ENCODE measurements at regions not wholly inside any gene's neighbourhood (a gene's known extent, or its start where the extent isn't known, plus 50 kb on each side); places are given as distances from the start of the nearest gene placed in this dataset.
"Not testable (repeated sequence)": the region's sequence is repeated elsewhere in the genome, so short reads cannot be mapped to it uniquely, and the experiment has no call there.

DNA sequence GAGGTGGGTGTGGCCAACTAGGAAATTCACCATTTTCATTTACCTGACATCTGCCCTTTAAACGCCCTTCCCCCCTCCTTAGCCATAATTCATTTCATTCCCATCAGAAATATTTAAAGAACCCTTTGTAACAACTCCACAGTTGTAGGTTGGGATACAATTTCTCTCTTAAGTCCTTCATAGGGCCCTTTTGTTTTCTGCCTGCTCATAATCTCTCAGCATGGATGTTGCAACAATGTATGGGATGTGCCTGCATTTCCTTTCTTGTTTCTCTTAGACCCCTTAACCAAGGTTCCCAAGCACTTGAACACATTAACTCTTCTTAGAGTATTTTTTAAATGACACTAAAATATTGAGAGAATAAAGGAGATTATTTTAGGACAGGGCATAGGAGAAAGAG lies 51.7 kb upstream of the MYO10 start:
- no peak for DNase-seq (ENCODE audit: low read depth, low spot score)

- not testable (repeated sequence) for DNase-seq (ENCODE audit: low read depth, low spot score)
Measured at GRCh38 chr5:16990817-16991520, 54.9 kb upstream of the MYO10 start.

DNA sequence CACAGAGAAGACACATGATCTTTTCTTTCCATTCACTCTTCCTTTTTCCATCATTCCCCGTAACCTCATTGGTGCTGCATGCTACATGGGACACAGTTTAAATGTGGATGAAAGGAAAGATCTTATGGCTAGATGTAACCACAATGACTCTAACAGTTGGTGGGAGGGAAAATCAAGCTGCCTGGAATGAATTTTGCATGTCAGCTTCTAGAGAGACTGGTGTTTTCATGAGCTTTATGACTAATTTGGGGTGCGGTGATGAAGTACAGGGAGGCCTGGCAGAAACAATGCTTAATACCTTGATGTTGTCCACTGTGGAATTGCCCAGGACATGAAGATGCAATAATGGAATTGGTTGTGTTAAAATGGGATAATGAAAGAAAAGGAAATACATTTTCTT lies 55.9 kb upstream of the MYO10 start:
- DNase-seq (ENCODE audit: low read depth, low spot score) = no peak

DNA sequence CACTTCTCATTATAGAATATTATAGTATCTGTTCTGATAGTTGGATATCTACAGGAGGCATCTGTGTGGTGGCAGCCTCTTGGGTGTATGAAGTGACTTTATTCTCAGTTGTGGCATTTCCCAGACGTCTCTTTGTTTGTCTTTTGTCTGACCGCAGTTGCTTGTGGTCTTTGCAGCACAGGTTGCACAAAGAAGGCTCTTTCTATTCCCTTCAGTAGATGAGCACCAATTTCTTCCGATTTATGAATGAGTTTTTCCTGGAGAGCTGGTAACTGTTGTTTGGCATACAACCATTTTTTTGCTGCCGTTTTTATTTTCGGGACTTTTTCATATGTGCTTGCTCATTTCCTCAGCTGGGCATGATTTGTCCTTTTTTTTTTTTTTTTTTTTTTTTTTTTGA lies 56.4 kb upstream of the MYO10 start:
- DNase-seq (ENCODE audit: low read depth, low spot score) = no peak

DNA sequence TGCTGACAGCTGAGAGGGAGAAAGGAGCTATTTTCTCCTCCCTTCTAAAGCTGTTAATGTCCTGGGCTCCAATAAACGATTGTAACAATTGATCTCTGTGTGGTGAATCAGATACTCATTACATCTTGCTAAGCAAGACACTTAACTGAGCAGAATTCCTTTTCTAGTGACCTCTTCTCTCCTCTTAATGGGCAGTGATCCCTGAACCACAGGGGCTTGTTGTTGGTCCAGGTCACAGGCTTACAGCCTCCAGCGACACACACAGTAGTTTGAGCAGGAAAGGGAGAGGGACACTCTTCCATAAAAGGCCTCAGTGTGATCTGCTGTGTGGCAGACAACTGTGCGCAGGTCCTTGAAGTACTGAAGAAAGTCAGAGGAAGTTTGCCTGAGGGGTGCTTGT lies 58.5 kb upstream of the MYO10 start:
- DNase-seq (ENCODE audit: low read depth, low spot score) = no peak

GRCh38 chr5:16995372-16995771 lies 59.3 kb upstream of the MYO10 start:
- no peak for DNase-seq (ENCODE audit: low read depth, low spot score)

- DNase-seq (ENCODE audit: low read depth, low spot score) = peak; percentile 66
Measured at GRCh38 chr5:17000291-17000939, 64.3 kb upstream of the MYO10 start.

- no peak for DNase-seq (ENCODE audit: low read depth, low spot score)
Measured at GRCh38 chr5:17001428-17001827, 65.3 kb upstream of the MYO10 start.

- no peak for DNase-seq (ENCODE audit: low read depth, low spot score)
Measured at GRCh38 chr5:17004441-17005106, 68.5 kb upstream of the MYO10 start.

- no peak for DNase-seq (ENCODE audit: low read depth, low spot score)
Measured at GRCh38 chr5:17005107-17005828, 69.2 kb upstream of the MYO10 start.

GRCh38 chr5:17012289-17012688 lies 76.2 kb upstream of the MYO10 start:
- no peak for DNase-seq (ENCODE audit: low read depth, low spot score)

- no peak for DNase-seq (ENCODE audit: low read depth, low spot score)
Measured at GRCh38 chr5:17014686-17015085, 78.6 kb upstream of the MYO10 start.

DNA sequence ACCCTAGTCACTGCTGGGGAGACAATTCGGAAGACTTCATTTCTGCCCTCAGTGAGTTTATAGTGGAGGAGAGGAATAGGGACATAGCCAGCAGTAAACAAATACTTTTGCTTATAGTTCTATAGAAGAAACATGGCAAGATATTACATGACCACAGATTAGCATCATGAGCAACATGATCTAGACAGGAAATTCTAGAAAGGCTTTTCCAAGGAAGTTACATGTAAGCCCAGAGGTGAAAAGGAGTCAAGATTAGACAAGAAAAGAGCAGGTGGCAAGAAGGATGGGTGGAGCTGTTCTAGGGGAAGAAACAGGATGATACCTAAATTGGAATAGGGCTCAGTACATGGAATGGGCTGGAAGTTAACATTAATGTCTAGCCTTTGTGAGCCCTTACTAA lies 82.8 kb upstream of the MYO10 start:
- no peak for DNase-seq (ENCODE audit: low read depth, low spot score)

- no peak for DNase-seq (ENCODE audit: low read depth, low spot score)
Measured at GRCh38 chr5:17019324-17019723, 83.2 kb upstream of the MYO10 start.

GRCh38 chr5:17020678-17021601 lies 84.9 kb upstream of the MYO10 start:
- no peak for DNase-seq (ENCODE audit: low read depth, low spot score)

- DNase-seq (ENCODE audit: low read depth, low spot score) = no peak
Measured at GRCh38 chr5:17021602-17021932, 85.5 kb upstream of the MYO10 start.

DNA sequence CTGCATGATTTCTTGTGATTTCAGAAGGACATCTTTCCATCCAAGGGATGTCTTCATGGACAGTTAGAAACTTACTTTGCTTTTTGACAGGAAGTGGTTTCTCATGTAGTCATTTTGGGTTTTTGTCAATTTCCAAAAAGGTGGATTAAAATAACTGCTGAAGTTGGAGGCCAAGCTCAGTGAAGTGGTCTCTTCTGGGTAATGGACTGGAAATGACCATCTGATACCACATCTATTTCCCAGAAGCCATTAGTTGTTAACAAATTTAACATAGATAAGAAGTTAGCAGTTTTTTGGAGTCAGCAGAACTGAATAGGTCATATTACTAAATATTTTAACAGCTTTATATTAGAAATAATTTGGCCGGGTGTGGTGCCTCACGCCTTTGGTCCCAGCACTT lies 86.2 kb upstream of the MYO10 start:
- DNase-seq (ENCODE audit: low read depth, low spot score) = no peak

- no peak for DNase-seq (ENCODE audit: low read depth, low spot score)
Measured at GRCh38 chr5:17024686-17025180, 88.6 kb upstream of the MYO10 start.

DNA sequence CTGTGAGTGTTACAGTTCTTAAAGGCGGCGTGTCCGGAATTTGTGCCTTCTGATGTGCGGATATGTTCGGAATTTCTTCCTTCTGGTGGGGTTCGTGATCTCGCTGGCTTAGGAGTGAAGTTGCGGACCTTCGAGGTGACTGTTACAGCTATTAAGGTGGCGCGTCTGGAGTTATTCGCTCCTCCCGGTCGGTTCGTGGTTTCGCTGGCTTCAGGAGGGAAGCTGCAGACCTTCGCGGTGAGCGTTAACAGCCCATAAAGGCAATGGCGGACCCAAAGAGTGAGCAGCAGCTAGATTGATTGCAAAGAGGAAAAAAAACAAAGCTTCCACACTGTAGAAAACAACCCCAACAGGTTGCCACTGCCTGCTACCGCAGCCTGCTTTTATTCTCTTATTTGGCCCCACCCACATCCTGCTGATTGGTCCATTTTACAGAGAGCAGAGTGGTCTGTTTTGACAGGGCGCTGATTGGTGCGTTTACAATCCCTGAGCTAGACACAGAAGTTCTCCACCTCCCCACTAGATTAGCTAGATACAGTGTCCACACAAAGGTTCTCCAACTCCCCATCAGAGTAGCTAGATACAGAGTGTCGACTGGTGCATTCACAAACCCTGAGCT lies 95.7 kb upstream of the MYO10 start:
- not testable (repeated sequence) for DNase-seq (ENCODE audit: low read depth, low spot score)

DNA sequence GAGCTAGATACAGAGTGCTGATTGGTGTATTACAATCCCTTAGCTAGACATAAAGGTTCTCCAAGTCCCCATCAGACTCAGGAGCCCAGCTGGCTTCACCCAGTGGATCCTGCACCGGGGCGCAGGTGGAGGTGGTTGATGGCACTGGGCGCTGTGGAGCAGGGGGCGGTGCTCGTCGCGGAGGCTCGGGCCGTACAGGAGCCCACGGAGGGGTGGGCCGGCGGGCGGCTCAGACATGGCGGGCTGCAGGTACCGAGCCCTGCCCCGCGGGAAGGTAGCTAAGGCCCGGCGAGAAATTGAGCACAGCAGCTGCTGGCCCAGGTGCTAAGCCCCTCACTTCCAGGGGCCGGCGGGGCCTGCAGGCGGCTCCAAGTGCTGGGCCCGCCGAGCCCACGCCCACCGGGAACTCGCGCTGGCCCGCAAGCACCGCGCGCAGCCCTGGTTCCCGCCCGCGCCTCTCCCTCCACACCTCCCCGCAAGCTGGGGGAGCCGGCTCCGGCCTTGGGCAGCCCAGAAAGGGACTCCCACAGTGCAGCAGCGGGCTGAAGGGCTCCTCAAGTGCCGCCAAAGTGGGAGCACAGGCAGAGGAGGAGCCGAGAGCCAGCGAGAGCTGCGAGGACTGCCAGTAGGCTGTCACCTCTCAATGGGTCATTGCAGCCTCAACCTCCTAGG lies 96.4 kb upstream of the MYO10 start:
- DNase-seq (ENCODE audit: low read depth, low spot score) = not testable (repeated sequence)
